Prostate gland (tissue), 2 donors: ENCODE measurements at regions not wholly inside any gene's neighbourhood (a gene's known extent, or its start where the extent isn't known, plus 50 kb on each side); places are given as distances from the start of the nearest gene placed in this dataset.

Experiments used
- CTCF ChIP-seq, 4 experiments: fragments of 200-600 bp in 2 of 4; fragments of 450-650 bp in 2 of 4; sonication (generic) in 2 of 4; IDR thresholded peaks; 1 replicate in 3 of 4; 2 replicates in 1 of 4; pipeline ENCODE4 v1.5.1; 2016 to 2019; ENCODE audit warnings: antibody characterized with exemption in 4 of 4, mild to moderate bottlenecking in 2 of 4, moderate library complexity in 2 of 4
- POLR2A ChIP-seq: fragments of 450-650 bp; IDR thresholded peaks from one replicate; pipeline ENCODE4 v1.6.1; 2016; ENCODE audit warnings: antibody characterized with exemption, mild to moderate bottlenecking
- POLR2AphosphoS5 ChIP-seq: sonication (generic); formaldehyde crosslinking; IDR thresholded peaks from one replicate; pipeline ENCODE4 v1.6.1; 2017; ENCODE audit warnings: antibody characterized with exemption

- TF ChIP-seq POLR2AphosphoS5, result no peak
- no peak for TF ChIP-seq CTCF (IDR thresholded peaks at IDR 0.05)
- TF ChIP-seq POLR2A, result no peak
Observed at GRCh38 chr9:86893811-86894490, 53.4 kb downstream of the GAS1 start.
